Muscle layer of duodenum (tissue), 2 donors: ENCODE measurements at regions not wholly inside any gene's neighbourhood (a gene's known extent, or its start where the extent isn't known, plus 50 kb on each side); places are given as distances from the start of the nearest gene placed in this dataset.

Experiments used
- H3K27ac ChIP-seq: one replicate; pipeline ENCODE4 v1.7.0; 2013; ENCODE audit warnings: mild to moderate bottlenecking, low read length
- H3K27me3 ChIP-seq: one replicate; pipeline ENCODE4 v1.7.0; 2013; ENCODE audit warnings: low read depth, mild to moderate bottlenecking, control low read depth, low read length
- H3K36me3 ChIP-seq, 2 donors: one replicate each; pipeline ENCODE4 v1.7.0; 2013; ENCODE audit warnings: low read length in 2 of 2, control low read depth in 1 of 2, mild to moderate bottlenecking in 1 of 2; ENCODE audit not compliant: insufficient read depth in 2 of 2, control insufficient read depth in 1 of 2
- H3K4me1 ChIP-seq, 2 donors: one replicate each; pipeline ENCODE4 v1.7.0; 2013; ENCODE audit warnings: low read length in 2 of 2, mild to moderate bottlenecking in 2 of 2, control low read depth in 1 of 2, moderate library complexity in 1 of 2; ENCODE audit not compliant: insufficient read depth in 2 of 2, control insufficient read depth in 1 of 2
- H3K4me3 ChIP-seq, 2 donors: one replicate each; pipeline ENCODE4 v1.7.0; 2013; ENCODE audit warnings: low read length in 2 of 2, low read depth in 1 of 2, mild to moderate bottlenecking in 1 of 2
- H3K9me3 ChIP-seq, 2 donors: one replicate each; pipeline ENCODE4 v1.7.0; 2013; ENCODE audit warnings: low read length in 2 of 2, control low read depth in 1 of 2, mild to moderate bottlenecking in 1 of 2; ENCODE audit not compliant: control insufficient read depth in 1 of 2
- donor health status: healthy.

GRCh38 chr18:41753826-41754225 lies 201.2 kb upstream of the PIK3C3 start:
- Histone ChIP-seq H3K4me1 (no peaks in the 10 kb centered on the region), H3K36me3 (no peaks in the 10 kb centered on the region), H3K4me3 (no peak overlapping the region), H3K27me3 (no peaks in the 10 kb centered on the region), H3K27ac (no peak overlapping the region), H3K9me3 (no peaks in the 10 kb centered on the region)

DNA sequence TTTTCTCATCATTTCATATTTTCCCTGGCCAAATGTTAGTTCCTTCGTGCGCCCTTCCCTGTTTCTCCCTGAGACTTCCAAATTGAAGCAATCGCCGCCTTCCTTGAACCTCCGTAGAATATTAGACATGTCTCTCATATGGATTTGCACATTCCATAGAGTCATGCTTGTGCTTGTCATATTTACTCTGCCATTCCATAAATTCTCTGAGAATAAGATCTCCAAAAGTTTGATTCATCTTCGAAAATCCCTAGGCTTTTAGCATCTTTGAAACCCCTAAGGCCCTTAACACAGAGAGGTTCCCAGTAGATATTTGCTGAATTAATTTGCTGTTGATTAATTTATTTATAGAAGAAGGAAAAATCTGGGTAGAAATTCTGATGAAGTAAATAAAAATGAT lies 202.2 kb upstream of the PIK3C3 start:
- Histone ChIP-seq H3K4me3 (no peak overlapping the region), H3K27ac (no peak overlapping the region), H3K36me3 (no peaks in the 10 kb centered on the region), H3K27me3 (no peaks in the 10 kb centered on the region), H3K4me1 (no peaks in the 10 kb centered on the region), H3K9me3 (no peaks in the 10 kb centered on the region)

- H3K4me3 ChIP-seq, result no peak overlapping the region
- H3K36me3 ChIP-seq, result no peaks in the 10 kb centered on the region
- H3K27me3 ChIP-seq, result no peaks in the 10 kb centered on the region
- H3K27ac ChIP-seq, result no peak overlapping the region
- no peaks in the 10 kb centered on the region for H3K4me1 ChIP-seq
- no peaks in the 10 kb centered on the region for H3K9me3 ChIP-seq
These were observed 203.4 kb upstream of the PIK3C3 start for GRCh38 chr18:41751652-41752051.

DNA sequence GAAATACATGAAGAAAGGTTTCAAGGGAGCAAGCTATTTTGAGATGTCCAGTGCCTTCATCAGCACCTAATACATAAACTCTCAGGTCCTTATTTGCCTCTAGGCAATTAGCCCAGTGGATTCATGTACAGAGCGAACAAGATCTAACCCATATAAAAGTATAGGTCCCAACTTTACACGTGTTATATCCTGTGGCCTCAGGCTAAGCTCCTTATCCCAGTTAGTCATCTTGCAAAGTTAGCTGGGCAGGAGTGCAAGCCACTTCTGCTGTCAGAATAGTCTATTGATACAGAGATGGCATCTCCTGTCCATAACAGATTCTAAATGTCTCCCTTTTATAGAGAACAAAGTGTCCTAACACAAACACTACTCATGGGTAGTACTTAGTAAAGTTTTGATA lies 203.9 kb upstream of the PIK3C3 start:
- no peaks in the 10 kb centered on the region for H3K27me3 ChIP-seq
- H3K27ac ChIP-seq, result no peak overlapping the region
- H3K9me3 ChIP-seq, result no peaks in the 10 kb centered on the region
- H3K4me1 ChIP-seq, result no peaks in the 10 kb centered on the region
- H3K4me3 ChIP-seq, result no peak overlapping the region
- no peaks in the 10 kb centered on the region for H3K36me3 ChIP-seq

- Histone ChIP-seq H3K9me3 (no peaks in the 10 kb centered on the region), H3K36me3 (no peaks in the 10 kb centered on the region), H3K4me1 (no peaks in the 10 kb centered on the region), H3K27me3 (no peaks in the 10 kb centered on the region), H3K27ac (no peak overlapping the region), H3K4me3 (no peak overlapping the region)
These were observed 207.3 kb upstream of the PIK3C3 start for GRCh38 chr18:41747723-41748242.

DNA sequence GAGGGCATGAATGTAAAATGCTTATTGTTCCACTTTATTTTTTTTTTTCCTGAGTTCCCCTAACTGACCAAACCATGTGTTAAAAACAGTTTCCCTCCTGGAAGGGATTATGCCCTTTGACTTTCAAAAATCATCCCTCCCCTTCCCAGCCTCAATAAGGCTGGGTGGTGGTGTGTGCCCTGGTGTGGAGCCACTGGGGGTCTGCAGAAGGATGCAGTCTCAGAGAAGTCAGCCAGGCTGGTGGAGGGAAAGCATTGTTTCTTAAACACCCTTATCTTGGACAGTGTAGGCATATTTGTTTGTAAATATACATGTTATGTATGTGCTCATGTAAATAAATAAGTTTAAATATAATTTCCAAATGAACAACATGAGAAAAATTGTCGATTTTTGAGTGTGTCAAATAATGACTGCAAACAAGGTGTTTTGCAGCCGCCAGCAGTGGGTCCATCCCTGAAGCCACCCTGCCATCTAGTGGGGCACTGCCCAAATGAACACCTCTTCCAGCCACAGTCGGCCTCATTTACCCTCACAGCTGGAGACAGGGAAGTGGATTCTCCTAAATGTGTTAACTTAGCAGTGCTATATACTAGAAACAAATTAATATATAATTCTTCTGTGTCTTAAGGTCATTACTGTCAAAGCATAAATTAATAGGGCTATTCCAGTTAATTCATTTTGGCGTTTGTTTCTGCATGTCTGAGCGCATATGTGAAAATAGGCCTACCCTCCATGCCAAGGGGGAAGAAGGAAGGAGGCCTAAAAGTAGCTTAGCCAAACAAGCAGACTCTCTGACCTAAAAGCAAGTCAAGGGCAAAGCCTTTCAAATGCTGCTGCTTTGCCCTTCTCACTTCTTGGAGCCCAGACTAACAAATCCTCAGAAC lies 209.6 kb upstream of the PIK3C3 start:
- H3K4me1 ChIP-seq, result no peaks in the 10 kb centered on the region
- H3K4me3 ChIP-seq, result no peak overlapping the region
- H3K9me3 ChIP-seq, result no peaks in the 10 kb centered on the region
- H3K36me3 ChIP-seq, result no peaks in the 10 kb centered on the region
- no peaks in the 10 kb centered on the region for H3K27me3 ChIP-seq
- no peak overlapping the region for H3K27ac ChIP-seq

DNA sequence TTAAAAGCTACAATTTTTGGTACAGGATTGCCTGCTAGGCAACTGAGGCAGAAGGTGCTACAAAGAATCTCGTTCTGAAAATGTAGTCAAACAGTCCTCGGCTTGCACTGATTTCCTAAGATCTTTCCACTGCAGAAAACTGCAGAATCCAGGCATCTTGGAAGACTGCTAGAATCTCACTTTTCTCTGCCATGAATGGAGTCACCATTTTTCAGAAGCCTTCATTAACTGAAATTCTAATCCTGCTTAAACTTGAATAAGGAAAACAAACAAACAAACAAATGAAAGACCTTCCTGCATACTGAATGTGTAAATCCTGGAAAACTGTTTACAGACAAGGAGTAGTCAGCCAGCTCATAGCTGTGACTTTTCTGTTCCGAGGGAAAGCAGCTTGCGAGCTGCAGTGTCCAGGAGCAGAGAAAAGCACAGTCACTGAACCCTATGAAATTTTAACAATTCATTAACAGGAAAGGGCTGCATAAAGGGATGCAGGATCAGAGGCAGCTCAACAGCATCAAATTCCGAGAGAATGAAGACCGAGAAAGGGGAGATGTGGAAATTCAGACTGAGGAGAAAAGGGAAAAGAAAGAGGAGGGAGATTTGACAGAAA lies 210.5 kb upstream of the PIK3C3 start:
- Histone ChIP-seq H3K4me1 (no peaks in the 10 kb centered on the region), H3K36me3 (no peaks in the 10 kb centered on the region), H3K27me3 (no peaks in the 10 kb centered on the region), H3K9me3 (no peaks in the 10 kb centered on the region), H3K27ac (no peak overlapping the region), H3K4me3 (no peak overlapping the region)

GRCh38 chr18:41737218-41737617 lies 217.8 kb upstream of the PIK3C3 start:
- no peaks in the 10 kb centered on the region for H3K36me3 ChIP-seq
- no peaks in the 10 kb centered on the region for H3K4me1 ChIP-seq
- no peaks in the 10 kb centered on the region for H3K27me3 ChIP-seq
- no peak overlapping the region for H3K27ac ChIP-seq
- H3K4me3 ChIP-seq, result no peak overlapping the region
- H3K9me3 ChIP-seq, result no peaks in the 10 kb centered on the region

DNA sequence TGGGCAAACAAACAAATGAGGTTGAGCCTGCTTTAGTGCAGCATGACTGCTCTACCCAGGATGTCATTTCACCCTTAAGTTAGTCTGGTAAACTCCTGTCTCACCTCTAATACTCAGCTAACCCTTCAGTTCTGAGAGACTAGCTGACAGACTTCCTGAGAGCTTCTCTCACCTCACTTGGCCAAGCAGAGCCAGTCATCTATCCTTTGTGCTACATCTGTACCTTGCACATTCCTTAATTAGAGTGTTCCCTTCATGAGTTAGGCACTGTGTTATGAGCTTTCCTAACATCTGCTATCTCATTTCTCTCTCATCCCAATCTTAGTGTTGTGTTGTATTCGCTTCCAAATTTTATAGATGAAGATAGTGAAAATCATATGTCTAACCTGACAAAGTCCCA lies 220.1 kb upstream of the PIK3C3 start:
- Histone ChIP-seq H3K4me3 (no peak overlapping the region), H3K36me3 (no peaks in the 10 kb centered on the region), H3K4me1 (no peaks in the 10 kb centered on the region), H3K9me3 (no peaks in the 10 kb centered on the region), H3K27ac (no peak overlapping the region), H3K27me3 (no peaks in the 10 kb centered on the region)

GRCh38 chr18:41732356-41732755 lies 222.7 kb upstream of the PIK3C3 start:
- Histone ChIP-seq H3K36me3 (no peaks in the 10 kb centered on the region), H3K27me3 (no peaks in the 10 kb centered on the region), H3K9me3 (no peaks in the 10 kb centered on the region), H3K4me1 (no peaks in the 10 kb centered on the region), H3K4me3 (no peak overlapping the region), H3K27ac (no peak overlapping the region)

DNA sequence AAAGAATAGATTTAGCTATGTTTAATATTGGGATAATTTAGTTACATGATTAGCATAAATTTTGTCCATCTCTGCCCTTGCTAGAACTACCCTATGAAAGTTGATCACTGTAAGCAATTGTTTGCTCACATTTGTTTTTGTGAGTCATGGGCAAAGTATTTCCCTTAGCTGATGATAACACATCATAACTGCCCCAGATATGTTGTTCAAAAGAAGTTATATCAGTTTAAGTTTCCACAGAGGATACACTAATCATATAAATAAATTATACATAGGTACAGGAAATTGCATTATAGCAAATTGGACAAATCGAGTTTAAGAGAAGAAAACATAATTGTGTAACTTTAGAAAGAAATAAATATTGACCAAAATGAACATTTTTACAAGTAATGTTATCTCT lies 223.2 kb upstream of the PIK3C3 start:
- no peaks in the 10 kb centered on the region for H3K27me3 ChIP-seq
- H3K4me3 ChIP-seq, result no peak overlapping the region
- H3K4me1 ChIP-seq, result no peaks in the 10 kb centered on the region
- no peak overlapping the region for H3K27ac ChIP-seq
- no peaks in the 10 kb centered on the region for H3K9me3 ChIP-seq
- H3K36me3 ChIP-seq, result no peaks in the 10 kb centered on the region
